Neural cell (in vitro differentiated cells): ENCODE measurements at regions not wholly inside any gene's neighbourhood (a gene's known extent, or its start where the extent isn't known, plus 50 kb on each side); places are given as distances from the start of the nearest gene placed in this dataset.

Source experiments
- CTCF ChIP-seq: fragments of 450-650 bp; IDR thresholded peaks from 2 replicates; pipeline ENCODE4 v1.5.1; 2014; ENCODE audit warnings: antibody characterized with exemption, mild to moderate bottlenecking, moderate library complexity; ENCODE audit not compliant: poor library complexity, severe bottlenecking
- EP300 ChIP-seq: fragments of 450-650 bp; conservative IDR thresholded peaks from 2 replicates; pipeline ENCODE4 v1.6.1; 2014; ENCODE audit warnings: antibody characterized with exemption, mild to moderate bottlenecking, moderate library complexity; ENCODE audit not compliant: poor library complexity, severe bottlenecking
- EZH2 ChIP-seq: fragments of 200-600, 300-800 bp; shearing (Covaris generic), sonication (generic); IDR thresholded peaks from 2 replicates; pipeline ENCODE4 v1.6.1; 2014; ENCODE audit warnings: antibody characterized with exemption, low read length, borderline replicate concordance, mild to moderate bottlenecking; ENCODE audit not compliant: insufficient read depth, poor library complexity, severe bottlenecking
- MXI1 ChIP-seq: fragments of 450-650 bp; conservative IDR thresholded peaks from 2 replicates; pipeline ENCODE4 v1.6.1; 2014; ENCODE audit warnings: antibody characterized with exemption, mild to moderate bottlenecking; ENCODE audit not compliant: poor library complexity, severe bottlenecking
- POLR2AphosphoS5 ChIP-seq: IDR thresholded peaks from 2 replicates; pipeline ENCODE4 v1.6.1; 2012
- RAD21 ChIP-seq: fragments of 450-650 bp; conservative IDR thresholded peaks from 2 replicates; pipeline ENCODE4 v1.6.1; 2014; ENCODE audit warnings: antibody characterized with exemption, mild to moderate bottlenecking, moderate library complexity
- REST ChIP-seq: IDR thresholded peaks from 2 replicates; pipeline ENCODE4 v1.6.1; 2012; ENCODE audit warnings: borderline replicate concordance

- TF ChIP-seq CTCF (no peak), POLR2AphosphoS5 (no peak), EP300 (no peak), REST (no peak), MXI1 (no peak), RAD21 (no peak), EZH2 (no peak)
These were observed 166.0 kb downstream of the ARRDC4 start for GRCh38 chr15:98126326-98127085.
